ENCODE measurements at regions not wholly inside any gene's neighbourhood (a gene's known extent, or its start where the extent isn't known, plus 50 kb on each side); places are given as distances from the start of the nearest gene placed in this dataset.

GRCh38 chr4:3871881-3872833 is 106.0 kb downstream of the ADRA2C start:
- TF ChIP-seq EZH2phosphoT487 (IDR thresholded peaks at IDR 0.05; ENCODE audit: insufficient read depth, low read depth) (no peak), EZH2 (IDR thresholded peaks at IDR 0.05; ENCODE audit: insufficient read depth, poor library complexity, severe bottlenecking) (no peak)

All from GM23248 (cell line).